CD8-positive, alpha-beta memory T cell (primary cell): ENCODE measurements at regions not wholly inside any gene's neighbourhood (a gene's known extent, or its start where the extent isn't known, plus 50 kb on each side); places are given as distances from the start of the nearest gene placed in this dataset.

ENCODE experiments used
- CTCF ChIA-PET: fragments of 350-600 bp; sonication (Branson Sonifier 250); formaldehyde crosslinking; loops from one replicate; lab custom pipeline; 2021; ENCODE audit warnings: antibody characterized with exemption; lab: Charles Lee
- POLR2A ChIA-PET: fragments of 350-600 bp; sonication (Branson Sonifier 250); formaldehyde crosslinking; loops from one replicate; lab custom pipeline; 2021; ENCODE audit warnings: antibody characterized with exemption; lab: Charles Lee
- DNase-seq, 5 donors: peaks; one replicate each; pipeline versions ENCODE4 v3.0.0 to v3.0.0-alpha.2; 2020 to 2022; ENCODE audit warnings: mixed read lengths in 1 of 5
- H3K27ac ChIP-seq: one replicate; pipeline ENCODE4 v1.7.0; 2013; ENCODE audit warnings: low read depth, mild to moderate bottlenecking, low read length, moderate library complexity
- H3K27me3 ChIP-seq: 2 replicates; pipeline ENCODE4 v1.7.0; 2013; ENCODE audit warnings: low read length, mild to moderate bottlenecking; ENCODE audit not compliant: insufficient read depth, poor library complexity, severe bottlenecking
- H3K36me3 ChIP-seq: 2 replicates; pipeline ENCODE4 v1.7.0; 2013; ENCODE audit warnings: mild to moderate bottlenecking, low read length, moderate library complexity; ENCODE audit not compliant: insufficient read depth
- H3K4me1 ChIP-seq: 2 replicates; pipeline ENCODE4 v1.7.0; 2013; ENCODE audit warnings: mild to moderate bottlenecking, low read length, moderate library complexity; ENCODE audit not compliant: insufficient read depth
- H3K4me3 ChIP-seq: 2 replicates; pipeline ENCODE4 v1.7.0; 2013; ENCODE audit warnings: mild to moderate bottlenecking, low read length
- H3K9me3 ChIP-seq: 2 replicates; pipeline ENCODE4 v1.7.0; 2013; ENCODE audit warnings: mild to moderate bottlenecking, low read length
- H3K27ac Mint-ChIP-seq, 8 donors: one replicate each; pipeline ENCODE4 v1.8.0; 2020 to 2021; ENCODE audit warnings: mixed read lengths in 8 of 8, mild to moderate bottlenecking in 6 of 8, inconsistent platforms in 3 of 8, moderate library complexity in 3 of 8
- H3K27me3 Mint-ChIP-seq, 2 donors: one replicate each; pipeline ENCODE4 v1.8.0; 2020 to 2021; ENCODE audit warnings: mixed read lengths in 2 of 2, mild to moderate bottlenecking in 1 of 2, moderate library complexity in 1 of 2
- H3K36me3 Mint-ChIP-seq, 3 donors: one replicate each; pipeline ENCODE4 v1.8.0; 2020 to 2021; ENCODE audit warnings: mixed read lengths in 3 of 3, inconsistent platforms in 1 of 3, mild to moderate bottlenecking in 1 of 3
- H3K4me1 Mint-ChIP-seq, 3 donors: one replicate each; pipeline ENCODE4 v1.8.0; 2020 to 2021; ENCODE audit warnings: mixed read lengths in 3 of 3, inconsistent platforms in 1 of 3, mild to moderate bottlenecking in 1 of 3
- H3K4me3 Mint-ChIP-seq, 7 donors: one replicate each; pipeline ENCODE4 v1.8.0; 2020 to 2021; ENCODE audit warnings: mixed read lengths in 7 of 7, mild to moderate bottlenecking in 6 of 7, moderate library complexity in 4 of 7, inconsistent platforms in 2 of 7
- H3K9me3 Mint-ChIP-seq, 5 donors: one replicate each; pipeline ENCODE4 v1.8.0; 2020 to 2022; ENCODE audit warnings: mixed read lengths in 5 of 5, mild to moderate bottlenecking in 3 of 5, moderate library complexity in 2 of 5, inconsistent platforms in 1 of 5

DNA sequence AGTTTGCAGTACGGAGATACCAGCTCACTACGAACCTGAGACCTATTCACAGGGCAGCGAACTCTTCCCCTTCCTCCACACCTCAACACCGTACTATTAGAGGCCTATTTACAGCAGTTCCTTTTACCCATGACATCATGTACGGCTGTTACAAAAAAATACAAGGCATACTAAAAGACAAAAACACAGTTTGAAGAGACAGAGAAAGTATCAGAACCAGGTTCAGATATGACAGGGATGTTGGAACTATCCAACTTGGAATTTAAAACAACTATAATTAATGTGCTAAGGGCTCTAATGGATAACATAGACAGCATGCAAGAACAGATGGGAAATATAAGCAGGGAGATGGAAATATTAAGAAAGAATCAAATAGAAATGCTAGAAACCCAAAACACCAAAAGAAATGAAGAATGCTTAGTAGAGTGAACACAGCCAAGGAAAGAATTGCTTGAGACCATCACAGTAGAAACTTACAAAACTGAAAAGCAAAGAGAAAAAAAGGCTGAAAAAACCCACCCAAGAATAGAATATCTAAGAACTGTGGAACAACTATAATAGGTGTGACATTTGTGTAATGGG is 99.2 kb upstream of the ZNF521 start:
- ChIA-PET POLR2A (no interaction called here), CTCF (no interaction called here)
- H3K4me3 ChIP-seq = no peak overlapping the region
- Mint-ChIP-seq H3K4me1 (no peaks in the 10 kb centered on the region), H3K27ac (no peak overlapping the region), H3K27me3 (peaks cover 0 to 4% of the 10 kb centered on the region in 2 donors), H3K9me3 (peaks cover under 1 to 10% (median 3%) of the 10 kb centered on the region in 5 donors), H3K36me3 (no peaks in the 10 kb centered on the region), H3K4me3 (no peak overlapping the region)
- H3K36me3 ChIP-seq = no peaks in the 10 kb centered on the region
- no peaks in the 10 kb centered on the region for H3K27me3 ChIP-seq
- DNase-seq = no peak
- H3K9me3 ChIP-seq = no peaks in the 10 kb centered on the region
- no peaks in the 10 kb centered on the region for H3K4me1 ChIP-seq
- H3K27ac ChIP-seq = no peak overlapping the region

GRCh38 chr18:25449046-25449445 is 97.1 kb upstream of the ZNF521 start:
- CTCF ChIA-PET = no interaction called here
- Histone ChIP-seq H3K36me3 (no peaks in the 10 kb centered on the region), H3K4me1 (no peaks in the 10 kb centered on the region), H3K9me3 (no peaks in the 10 kb centered on the region), H3K27ac (no peak overlapping the region), H3K4me3 (no peak overlapping the region), H3K27me3 (no peaks in the 10 kb centered on the region)
- DNase-seq = no peak
- Mint-ChIP-seq H3K4me3 (no peak overlapping the region), H3K27me3 (peaks cover 0 to 4% of the 10 kb centered on the region in 2 donors), H3K9me3 (peaks cover 0 to 10% (median 3%) of the 10 kb centered on the region in 5 donors), H3K27ac (no peak overlapping the region), H3K36me3 (no peaks in the 10 kb centered on the region), H3K4me1 (no peaks in the 10 kb centered on the region)
- POLR2A ChIA-PET = no interaction called here

- Histone ChIP-seq H3K27ac (no peak overlapping the region), H3K4me1 (no peaks in the 10 kb centered on the region), H3K4me3 (no peak overlapping the region), H3K27me3 (no peaks in the 10 kb centered on the region), H3K9me3 (no peaks in the 10 kb centered on the region), H3K36me3 (no peaks in the 10 kb centered on the region)
- Mint-ChIP-seq H3K36me3 (no peaks in the 10 kb centered on the region), H3K27ac (no peak overlapping the region), H3K27me3 (no peaks in the 10 kb centered on the region), H3K4me1 (no peaks in the 10 kb centered on the region), H3K4me3 (no peak overlapping the region), H3K9me3 (peaks cover under 1 to 10% (median 3%) of the 10 kb centered on the region in 5 donors)
- POLR2A ChIA-PET = no interaction called here
- CTCF ChIA-PET = no interaction called here
- no peak for DNase-seq
Observed at GRCh38 chr18:25446972-25447371, 95.0 kb upstream of the ZNF521 start.

DNA sequence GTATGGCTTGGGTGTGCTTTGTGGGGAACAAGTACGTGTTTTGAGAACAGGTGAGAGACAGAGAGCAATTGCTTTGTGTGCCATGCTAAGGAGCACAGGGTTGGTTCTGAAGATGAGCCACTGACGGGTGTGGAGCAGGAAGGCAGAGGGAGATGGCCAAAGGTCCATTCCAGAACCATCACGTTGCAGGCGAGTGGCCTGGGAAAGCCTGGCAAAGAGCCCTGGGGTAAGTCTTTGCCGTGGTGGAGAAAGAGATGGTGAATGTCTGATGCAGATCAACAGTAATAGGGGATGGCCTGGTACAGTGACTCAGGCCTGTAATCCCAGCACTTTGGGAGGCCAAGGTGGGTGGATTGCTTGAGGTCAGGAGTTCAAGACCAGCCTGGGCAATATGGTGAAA is 93.5 kb upstream of the ZNF521 start:
- H3K27me3 Mint-ChIP-seq = no peaks in the 10 kb centered on the region
- H3K4me1 Mint-ChIP-seq = no peaks in the 10 kb centered on the region
- no peak overlapping the region for H3K4me3 ChIP-seq
- no peaks in the 10 kb centered on the region for H3K9me3 ChIP-seq
- H3K4me1 ChIP-seq = no peaks in the 10 kb centered on the region
- H3K27ac Mint-ChIP-seq = no peak overlapping the region
- no peak for DNase-seq
- no peak overlapping the region for H3K4me3 Mint-ChIP-seq
- H3K36me3 ChIP-seq = no peaks in the 10 kb centered on the region
- peaks cover 0 to 5% (median 2%) of the 10 kb centered on the region in 5 donors for H3K9me3 Mint-ChIP-seq
- CTCF ChIA-PET = no interaction called here
- no peak overlapping the region for H3K27ac ChIP-seq
- POLR2A ChIA-PET = no interaction called here
- H3K27me3 ChIP-seq = no peaks in the 10 kb centered on the region
- no peaks in the 10 kb centered on the region for H3K36me3 Mint-ChIP-seq

DNA sequence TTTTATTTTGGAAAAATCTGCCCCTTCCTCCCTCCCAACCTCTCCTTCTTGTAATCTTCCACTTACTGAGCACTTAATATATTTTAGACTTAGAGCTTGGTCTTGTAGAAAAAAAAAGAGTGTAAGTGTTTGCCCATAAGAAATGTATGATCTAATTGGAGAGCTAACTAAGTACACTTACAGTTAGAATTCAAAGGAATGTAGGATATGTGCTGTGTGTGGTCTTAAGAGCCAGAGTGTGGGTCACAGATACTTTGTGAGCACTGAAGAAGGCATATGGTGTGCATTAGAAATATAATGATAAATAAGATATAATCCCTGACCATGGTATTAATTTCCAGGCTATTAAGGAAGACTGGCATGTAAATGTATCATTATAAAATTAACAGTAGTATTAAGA is 91.8 kb upstream of the ZNF521 start:
- no peaks in the 10 kb centered on the region for H3K36me3 Mint-ChIP-seq
- no peak for DNase-seq
- no peak overlapping the region for H3K27ac ChIP-seq
- no peaks in the 10 kb centered on the region for H3K9me3 ChIP-seq
- peaks cover 0 to 3% (median 2%) of the 10 kb centered on the region in 5 donors for H3K9me3 Mint-ChIP-seq
- no peak overlapping the region for H3K4me3 ChIP-seq
- no peaks in the 10 kb centered on the region for H3K36me3 ChIP-seq
- H3K27ac Mint-ChIP-seq = no peak overlapping the region
- H3K4me3 Mint-ChIP-seq = no peak overlapping the region
- POLR2A ChIA-PET = no interaction called here
- H3K27me3 Mint-ChIP-seq = no peaks in the 10 kb centered on the region
- no peaks in the 10 kb centered on the region for H3K27me3 ChIP-seq
- no peaks in the 10 kb centered on the region for H3K4me1 Mint-ChIP-seq
- no peaks in the 10 kb centered on the region for H3K4me1 ChIP-seq
- CTCF ChIA-PET = no interaction called here

GRCh38 chr18:25435149-25435782 is 83.3 kb upstream of the ZNF521 start:
- Histone ChIP-seq H3K36me3 (no peaks in the 10 kb centered on the region), H3K27me3 (no peaks in the 10 kb centered on the region), H3K4me1 (no peaks in the 10 kb centered on the region), H3K9me3 (no peaks in the 10 kb centered on the region), H3K4me3 (no peak overlapping the region), H3K27ac (no peak overlapping the region)
- no peak overlapping the region for H3K4me3 Mint-ChIP-seq
- H3K27me3 Mint-ChIP-seq = no peaks in the 10 kb centered on the region
- POLR2A ChIA-PET = no interaction called here
- H3K9me3 Mint-ChIP-seq = no peaks in the 10 kb centered on the region
- no peaks in the 10 kb centered on the region for H3K36me3 Mint-ChIP-seq
- no peak for DNase-seq
- CTCF ChIA-PET = no interaction called here
- no peaks in the 10 kb centered on the region for H3K4me1 Mint-ChIP-seq
- no peak overlapping the region for H3K27ac Mint-ChIP-seq

- no peak overlapping the region for H3K4me3 ChIP-seq
- POLR2A ChIA-PET = no interaction called here
- H3K36me3 Mint-ChIP-seq = no peaks in the 10 kb centered on the region
- no peak for DNase-seq
- CTCF ChIA-PET = no interaction called here
- H3K36me3 ChIP-seq = no peaks in the 10 kb centered on the region
- H3K4me3 Mint-ChIP-seq = no peak overlapping the region
- H3K27ac Mint-ChIP-seq = no peak overlapping the region
- no peaks in the 10 kb centered on the region for H3K9me3 ChIP-seq
- H3K27ac ChIP-seq = no peak overlapping the region
- H3K9me3 Mint-ChIP-seq = no peaks in the 10 kb centered on the region
- no peaks in the 10 kb centered on the region for H3K4me1 ChIP-seq
- H3K4me1 Mint-ChIP-seq = no peaks in the 10 kb centered on the region
- no peaks in the 10 kb centered on the region for H3K27me3 Mint-ChIP-seq
- no peaks in the 10 kb centered on the region for H3K27me3 ChIP-seq
Observed at GRCh38 chr18:25434745-25435144, 82.8 kb upstream of the ZNF521 start.

GRCh38 chr18:25433590-25433989 is 81.6 kb upstream of the ZNF521 start:
- CTCF ChIA-PET = no interaction called here
- no peaks in the 10 kb centered on the region for H3K36me3 ChIP-seq
- no peaks in the 10 kb centered on the region for H3K36me3 Mint-ChIP-seq
- POLR2A ChIA-PET = no interaction called here
- H3K4me1 ChIP-seq = no peaks in the 10 kb centered on the region
- no peak overlapping the region for H3K4me3 Mint-ChIP-seq
- H3K27ac ChIP-seq = no peak overlapping the region
- no peaks in the 10 kb centered on the region for H3K27me3 Mint-ChIP-seq
- DNase-seq = no peak
- H3K27me3 ChIP-seq = no peaks in the 10 kb centered on the region
- no peaks in the 10 kb centered on the region for H3K9me3 ChIP-seq
- H3K4me3 ChIP-seq = no peak overlapping the region
- H3K9me3 Mint-ChIP-seq = no peaks in the 10 kb centered on the region
- no peak overlapping the region for H3K27ac Mint-ChIP-seq
- no peaks in the 10 kb centered on the region for H3K4me1 Mint-ChIP-seq
